ENCODE measurements at regions not wholly inside any gene's neighbourhood (a gene's known extent, or its start where the extent isn't known, plus 50 kb on each side); places are given as distances from the start of the nearest gene placed in this dataset.

- no peak for DNase-seq (ENCODE audit: low spot score)
These were observed 130.0 kb upstream of the TJP1 start for GRCh38 chr15:29952225-29952624.

DNA sequence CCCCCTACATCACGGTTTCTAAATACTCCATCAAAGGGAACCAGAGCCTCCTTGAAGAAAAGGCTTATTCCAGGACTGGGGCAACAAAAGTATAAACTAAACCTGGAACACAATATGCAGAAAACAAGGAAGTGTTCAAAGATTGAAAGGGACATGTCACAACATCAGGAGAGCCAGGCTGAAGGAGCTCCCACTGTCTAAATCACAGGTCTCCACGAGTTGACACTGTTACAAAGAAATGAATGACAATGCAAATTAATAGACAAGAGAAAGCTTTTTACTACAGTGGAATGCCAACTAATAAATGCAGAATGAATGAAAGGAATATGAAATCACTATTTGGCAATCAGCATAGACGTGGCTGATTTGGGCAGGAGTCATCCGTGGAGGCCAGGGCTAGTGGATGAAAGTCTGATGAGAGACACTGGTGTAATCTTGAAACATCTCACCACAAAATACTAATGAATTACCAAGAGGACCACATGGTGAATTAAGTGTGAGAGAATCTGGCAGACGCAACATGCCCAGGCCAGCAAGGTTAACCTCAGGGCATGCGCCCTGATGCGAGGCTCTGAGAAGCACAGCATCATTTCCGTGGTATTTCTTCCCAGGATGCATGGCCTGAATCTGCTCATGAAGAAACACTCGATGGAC, 123.8 kb upstream of the TJP1 start:
- no peak for DNase-seq (ENCODE audit: low spot score)

- DNase-seq (ENCODE audit: low spot score), result no peak
These were observed 122.7 kb upstream of the TJP1 start for GRCh38 chr15:29944925-29945324.

DNA sequence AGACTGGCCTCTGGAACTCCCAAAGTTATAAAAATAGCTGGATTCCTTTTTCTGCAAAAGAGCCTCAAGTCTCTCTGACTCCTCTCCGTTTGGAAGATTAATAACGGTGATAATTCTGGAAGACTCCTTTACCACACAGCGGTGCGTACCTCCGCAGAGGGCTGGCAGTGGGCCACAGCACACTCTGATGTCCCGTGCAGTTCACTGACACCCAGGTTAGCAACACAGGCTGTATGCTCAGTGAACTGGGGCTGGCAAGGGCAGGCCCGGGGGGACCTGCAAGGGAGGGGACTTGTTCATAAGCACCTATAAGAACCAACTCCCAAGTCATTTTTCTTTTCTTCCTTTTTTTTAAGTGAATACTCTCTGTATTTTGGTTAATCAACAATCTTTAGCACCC, 120.3 kb upstream of the TJP1 start:
- no peak for DNase-seq (ENCODE audit: low spot score)

DNA sequence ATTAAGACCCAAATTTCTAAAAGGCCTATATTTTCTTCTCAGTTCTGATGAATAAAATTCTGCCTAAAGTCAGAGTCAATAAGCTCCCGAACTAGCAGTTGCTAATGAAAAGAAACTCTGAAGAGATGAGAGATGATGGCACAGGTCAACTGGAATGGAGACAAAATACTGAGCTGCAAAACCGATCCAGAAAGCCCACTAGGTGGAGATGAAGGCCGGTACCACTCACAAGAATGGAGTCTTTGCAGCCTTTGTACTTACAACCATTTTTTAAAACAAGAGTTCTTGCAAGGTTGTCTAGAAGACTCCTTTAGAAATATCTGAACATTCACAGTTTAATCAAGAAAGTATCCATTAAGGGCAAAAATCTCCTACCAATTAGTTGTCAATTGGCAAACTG, 119.9 kb upstream of the TJP1 start:
- peak; percentile 14 for DNase-seq (ENCODE audit: low spot score)

GRCh38 chr15:29939404-29939803, 117.1 kb upstream of the TJP1 start:
- DNase-seq (ENCODE audit: low spot score), result no peak

- no peak for DNase-seq (ENCODE audit: low spot score)
These were observed 116.4 kb upstream of the TJP1 start for GRCh38 chr15:29938361-29939335.

DNA sequence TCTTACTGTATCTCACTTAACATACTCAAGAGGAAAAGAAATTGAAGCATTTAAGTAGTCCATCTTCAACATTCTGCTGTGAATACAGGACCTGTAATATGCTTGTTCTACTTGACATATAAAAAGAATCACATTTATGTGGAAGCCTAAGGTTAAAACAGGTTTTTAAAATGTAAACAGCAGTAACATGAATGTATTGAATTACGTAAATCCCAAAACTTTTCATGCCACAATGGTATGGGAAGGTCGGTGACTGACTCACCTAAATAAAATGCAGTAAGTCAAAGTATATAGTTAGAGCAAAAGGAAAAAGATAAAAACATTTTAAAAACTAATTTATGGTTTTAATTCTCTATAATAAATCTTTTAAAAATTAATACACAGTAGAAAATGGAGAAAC, 115.7 kb upstream of the TJP1 start:
- no peak for DNase-seq (ENCODE audit: low spot score)

GRCh38 chr15:29936353-29937049, 114.2 kb upstream of the TJP1 start:
- no peak for DNase-seq (ENCODE audit: low spot score)

GRCh38 chr15:29935296-29936004, 113.2 kb upstream of the TJP1 start:
- DNase-seq (ENCODE audit: low spot score), result no peak

DNA sequence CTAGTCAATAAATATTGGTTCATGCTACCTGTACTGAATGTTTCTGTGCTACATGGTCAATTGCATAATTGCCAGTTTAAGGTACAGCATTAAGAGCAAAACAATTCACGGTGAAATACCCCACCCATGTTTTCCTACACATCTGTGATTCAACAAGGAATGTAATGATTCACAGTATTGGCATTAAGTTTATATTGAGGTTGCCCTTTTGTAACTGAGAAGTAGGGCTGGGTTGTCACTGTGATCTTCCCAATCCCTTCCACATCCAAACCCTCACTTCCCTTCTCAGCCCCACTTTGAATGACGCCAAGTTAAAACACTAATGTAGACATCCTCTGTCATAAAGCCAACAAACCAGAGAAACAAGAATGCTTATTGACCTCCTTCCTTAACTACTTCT, 112.0 kb upstream of the TJP1 start:
- DNase-seq (ENCODE audit: low spot score), result no peak

DNA sequence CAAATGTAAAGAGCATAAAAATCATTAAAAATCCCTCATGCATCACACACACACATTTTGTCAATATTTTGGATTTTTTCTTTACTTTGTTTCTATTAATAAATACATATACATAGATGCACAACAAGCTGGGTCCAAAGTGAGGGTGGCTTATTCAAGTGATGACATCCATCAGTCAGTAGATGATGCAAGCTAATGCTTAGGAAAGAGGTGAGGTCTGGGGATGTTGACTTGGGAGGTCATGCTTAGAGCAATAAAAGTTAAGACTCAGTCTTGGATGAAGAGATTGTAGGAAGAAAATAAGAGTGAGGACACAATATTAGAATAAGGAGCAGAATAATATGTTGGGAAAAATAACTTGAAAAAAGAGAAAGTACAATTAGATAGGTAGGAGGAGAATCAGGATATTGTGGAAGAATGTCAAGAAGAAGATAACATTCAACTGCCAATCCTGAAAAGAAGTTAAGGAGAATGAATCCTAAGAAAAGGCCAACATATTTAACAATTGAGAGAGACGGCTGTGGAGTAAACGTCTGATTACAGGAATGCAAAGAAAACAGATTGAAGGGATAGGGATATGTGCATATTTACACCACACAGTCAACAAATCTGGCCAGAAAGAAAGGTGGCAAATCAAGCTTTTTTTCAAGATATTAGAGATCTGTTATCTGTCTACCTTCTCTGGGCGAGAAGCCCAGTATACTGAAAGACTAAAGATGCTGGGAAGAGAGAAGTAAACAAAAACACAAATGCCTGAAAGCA, 111.0 kb upstream of the TJP1 start:
- no peak for DNase-seq (ENCODE audit: low spot score)

DNA sequence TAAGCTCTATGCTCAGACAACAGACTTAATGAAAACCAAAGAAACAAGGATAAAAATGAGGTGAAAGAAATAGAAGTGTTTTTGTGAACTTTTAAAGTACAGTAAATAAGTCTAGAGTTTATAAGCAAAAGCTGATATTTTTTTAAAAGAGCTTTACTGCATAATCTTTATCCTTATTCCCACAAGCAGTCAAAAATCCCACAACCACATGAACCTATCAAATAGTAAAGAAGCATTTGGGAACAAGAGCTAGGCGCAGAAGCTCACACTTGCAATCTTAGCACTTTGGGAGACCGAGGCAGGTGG, 103.8 kb upstream of the TJP1 start:
- no peak for DNase-seq (ENCODE audit: low spot score)

DNA sequence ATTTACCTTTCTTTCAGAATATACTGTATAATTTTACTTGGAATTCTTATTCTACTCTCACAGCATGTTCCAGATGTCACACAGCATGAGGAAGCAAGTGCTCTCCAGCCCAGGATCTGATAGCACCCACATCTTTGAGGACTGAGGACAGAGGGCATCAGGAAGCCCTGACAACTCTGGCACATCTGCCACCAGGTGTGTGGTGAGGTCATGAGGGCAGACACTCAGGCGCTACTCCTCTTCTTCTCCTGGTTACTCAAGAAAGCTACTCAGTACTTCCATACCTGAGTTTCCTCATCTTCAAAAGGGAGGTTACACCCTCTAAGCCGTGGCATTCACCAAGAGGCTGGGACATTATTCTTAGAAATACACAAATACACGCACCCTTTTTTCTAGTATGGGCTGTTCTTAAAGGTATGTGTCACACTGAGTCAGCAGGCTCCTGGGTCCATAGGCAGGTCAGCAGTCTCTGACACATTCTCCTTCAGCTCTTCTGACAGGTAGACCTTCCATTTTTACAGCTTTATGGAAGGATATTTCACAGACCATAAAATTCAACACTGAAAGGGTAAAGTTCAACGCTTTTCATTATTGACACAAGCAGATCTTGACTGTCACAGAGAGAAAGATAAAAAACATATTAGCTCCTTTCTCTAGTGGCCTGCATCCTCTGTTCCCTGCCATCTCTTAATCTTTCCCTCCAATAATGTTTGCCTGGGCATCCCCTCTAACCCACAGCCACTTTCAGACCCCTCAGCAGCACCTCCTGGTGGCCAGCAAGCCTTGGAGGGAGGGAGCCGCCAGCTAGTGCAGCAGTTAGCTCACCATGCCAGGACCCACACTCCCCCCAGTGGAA, 103.2 kb upstream of the TJP1 start:
- DNase-seq (ENCODE audit: low spot score), result peak; percentile 54

- no peak for DNase-seq (ENCODE audit: low spot score)
These were observed 102.5 kb upstream of the TJP1 start for GRCh38 chr15:29924750-29925149.

- no peak for DNase-seq (ENCODE audit: low spot score)
These were observed 99.9 kb upstream of the TJP1 start for GRCh38 chr15:29922191-29922590.

GRCh38 chr15:29921130-29921601, 98.9 kb upstream of the TJP1 start:
- DNase-seq (ENCODE audit: low spot score), result no peak

DNA sequence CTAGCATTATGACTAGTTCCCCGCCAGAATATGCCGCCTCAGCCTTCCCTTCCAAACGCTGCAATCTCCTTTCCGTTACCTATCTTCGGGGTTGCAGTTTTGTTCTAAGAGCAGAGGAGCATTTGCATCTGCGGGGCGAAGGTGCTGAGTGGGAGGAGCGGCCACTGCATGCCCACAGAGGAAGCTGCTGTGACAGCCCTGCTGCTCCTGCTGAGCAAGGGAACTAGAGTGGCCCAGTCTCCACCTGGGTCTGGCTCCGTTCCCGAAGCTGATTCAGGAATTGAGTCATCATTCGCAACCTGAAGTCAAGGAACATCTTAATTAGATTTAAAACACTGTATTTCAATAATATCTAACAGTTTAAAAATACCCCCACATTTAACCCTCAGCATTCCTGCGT, 98.2 kb upstream of the TJP1 start:
- DNase-seq (ENCODE audit: low spot score), result no peak

GRCh38 chr15:29919380-29919881, 97.2 kb upstream of the TJP1 start:
- DNase-seq (ENCODE audit: low spot score), result no peak

Data from RKO (cell line).